ENCODE measurements at regions not wholly inside any gene's neighbourhood (a gene's known extent, or its start where the extent isn't known, plus 50 kb on each side); places are given as distances from the start of the nearest gene placed in this dataset.

- TF ChIP-seq, protein P1, sequence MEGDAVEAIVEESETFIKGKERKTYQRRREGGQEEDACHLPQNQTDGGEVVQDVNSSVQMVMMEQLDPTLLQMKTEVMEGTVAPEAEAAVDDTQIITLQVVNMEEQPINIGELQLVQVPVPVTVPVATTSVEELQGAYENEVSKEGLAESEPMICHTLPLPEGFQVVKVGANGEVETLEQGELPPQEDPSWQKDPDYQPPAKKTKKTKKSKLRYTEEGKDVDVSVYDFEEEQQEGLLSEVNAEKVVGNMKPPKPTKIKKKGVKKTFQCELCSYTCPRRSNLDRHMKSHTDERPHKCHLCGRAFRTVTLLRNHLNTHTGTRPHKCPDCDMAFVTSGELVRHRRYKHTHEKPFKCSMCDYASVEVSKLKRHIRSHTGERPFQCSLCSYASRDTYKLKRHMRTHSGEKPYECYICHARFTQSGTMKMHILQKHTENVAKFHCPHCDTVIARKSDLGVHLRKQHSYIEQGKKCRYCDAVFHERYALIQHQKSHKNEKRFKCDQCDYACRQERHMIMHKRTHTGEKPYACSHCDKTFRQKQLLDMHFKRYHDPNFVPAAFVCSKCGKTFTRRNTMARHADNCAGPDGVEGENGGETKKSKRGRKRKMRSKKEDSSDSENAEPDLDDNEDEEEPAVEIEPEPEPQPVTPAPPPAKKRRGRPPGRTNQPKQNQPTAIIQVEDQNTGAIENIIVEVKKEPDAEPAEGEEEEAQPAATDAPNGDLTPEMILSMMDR (conservative IDR thresholded peaks at IDR 0.05; ENCODE audit: low read depth in 2 of 2) = no peak
- TF ChIP-seq EZH2phosphoT487 (IDR thresholded peaks at IDR 0.05; ENCODE audit: unreplicated experiment) = no peak
These were observed 87.4 kb upstream of the GLS start for GRCh38 chr2:190792956-190793888.

Data from GM23338 (cell line).